Sigmoid colon (tissue), 4 donors: ENCODE measurements at regions not wholly inside any gene's neighbourhood (a gene's known extent, or its start where the extent isn't known, plus 50 kb on each side); places are given as distances from the start of the nearest gene placed in this dataset.

Source experiments
- CTCF ChIP-seq, 4 experiments: fragments of 450-650 bp in 3 of 4; fragments of 200-600 bp in 1 of 4; IDR thresholded peaks; one replicate each; pipeline ENCODE4 v1.5.1; 2016 to 2019; ENCODE audit warnings: antibody characterized with exemption in 4 of 4, mild to moderate bottlenecking in 3 of 4, moderate library complexity in 2 of 4
- EP300 ChIP-seq, 4 donors: sonication (generic); formaldehyde crosslinking; IDR thresholded peaks; one replicate each; pipeline ENCODE4 v1.6.1; 2017; ENCODE audit warnings: antibody characterized with exemption in 4 of 4
- POLR2A ChIP-seq, 2 donors: fragments of 450-650 bp; IDR thresholded peaks; one replicate each; pipeline ENCODE4 v1.6.1; 2016; ENCODE audit warnings: antibody characterized with exemption in 2 of 2, mild to moderate bottlenecking in 2 of 2, moderate library complexity in 2 of 2

GRCh38 chr18:29012883-29013465 lies 836.0 kb upstream of the CDH2 start:
- TF ChIP-seq CTCF (IDR thresholded peaks at IDR 0.05): no peak
- no peak for TF ChIP-seq POLR2A (IDR thresholded peaks at IDR 0.05)
- TF ChIP-seq EP300 (IDR thresholded peaks at IDR 0.05): no peak
